IPS-18a (cell line): ENCODE measurements at regions not wholly inside any gene's neighbourhood (a gene's known extent, or its start where the extent isn't known, plus 50 kb on each side); places are given as distances from the start of the nearest gene placed in this dataset.

ENCODE experiments used
- H3K27ac ChIP-seq: one replicate; pipeline ENCODE4 v1.5.1; 2013; ENCODE audit warnings: low read length
- H3K27me3 ChIP-seq: one replicate; pipeline ENCODE4 v1.6.1; 2013; ENCODE audit warnings: mild to moderate bottlenecking, low read length; ENCODE audit not compliant: control insufficient read depth, insufficient read depth
- H3K36me3 ChIP-seq: one replicate; pipeline ENCODE4 v1.6.1; 2013; ENCODE audit warnings: low read depth, low read length; ENCODE audit not compliant: control insufficient read depth
- H3K4me1 ChIP-seq: one replicate; pipeline ENCODE4 v1.6.1; 2013; ENCODE audit warnings: low read depth, low read length; ENCODE audit not compliant: control insufficient read depth
- H3K4me3 ChIP-seq: one replicate; pipeline ENCODE4 v1.5.1; 2013; ENCODE audit warnings: low read length
- H3K9ac ChIP-seq: one replicate; pipeline ENCODE4 v1.6.1; 2013; ENCODE audit warnings: mild to moderate bottlenecking, low read length, moderate library complexity
- H3K9me3 ChIP-seq: one replicate; pipeline ENCODE4 v1.6.1; 2013; ENCODE audit warnings: low read depth, low read length; ENCODE audit not compliant: control insufficient read depth

DNA sequence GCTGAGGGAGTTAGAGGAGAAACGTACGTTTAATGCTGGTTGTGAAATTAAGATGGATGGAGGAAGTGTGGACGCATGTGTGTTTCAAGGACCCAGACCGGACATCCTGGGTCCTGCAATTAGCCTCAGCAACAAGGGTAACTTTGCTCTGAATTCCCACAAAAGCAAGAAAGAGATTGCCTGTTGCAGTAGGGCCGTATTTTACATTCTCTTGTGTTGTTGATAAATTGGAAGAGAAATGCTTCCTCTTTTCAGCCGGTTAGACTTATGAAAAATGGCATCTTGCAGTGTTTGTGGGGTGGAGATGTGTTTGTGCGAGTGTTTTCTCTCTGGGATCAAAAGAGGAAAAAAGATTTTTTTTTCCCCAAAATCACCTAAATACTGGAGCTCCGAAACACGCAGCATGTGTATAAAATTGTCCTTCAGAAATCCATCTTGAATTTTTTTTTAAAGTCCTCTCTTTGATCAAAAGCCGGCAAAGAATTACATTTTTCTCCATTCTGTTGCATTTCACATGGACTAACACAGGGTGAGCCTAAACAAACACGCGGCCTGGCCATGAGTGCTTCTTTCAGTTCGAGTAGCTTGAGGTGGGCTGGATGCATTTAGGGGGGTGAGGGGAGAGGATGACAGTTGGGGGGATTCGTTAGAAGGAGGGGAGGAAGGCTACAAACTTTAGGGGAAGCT is 251.6 kb downstream of the C16orf95 start:
- Histone ChIP-seq H3K9me3 (no peaks in the 10 kb centered on the region), H3K4me1 (peaks cover 5% of the 10 kb centered on the region), H3K36me3 (no peaks in the 10 kb centered on the region), H3K9ac (no peak overlapping the region), H3K4me3 (no peak overlapping the region), H3K27ac (no peak overlapping the region), H3K27me3 (peaks cover 23% of the 10 kb centered on the region)

DNA sequence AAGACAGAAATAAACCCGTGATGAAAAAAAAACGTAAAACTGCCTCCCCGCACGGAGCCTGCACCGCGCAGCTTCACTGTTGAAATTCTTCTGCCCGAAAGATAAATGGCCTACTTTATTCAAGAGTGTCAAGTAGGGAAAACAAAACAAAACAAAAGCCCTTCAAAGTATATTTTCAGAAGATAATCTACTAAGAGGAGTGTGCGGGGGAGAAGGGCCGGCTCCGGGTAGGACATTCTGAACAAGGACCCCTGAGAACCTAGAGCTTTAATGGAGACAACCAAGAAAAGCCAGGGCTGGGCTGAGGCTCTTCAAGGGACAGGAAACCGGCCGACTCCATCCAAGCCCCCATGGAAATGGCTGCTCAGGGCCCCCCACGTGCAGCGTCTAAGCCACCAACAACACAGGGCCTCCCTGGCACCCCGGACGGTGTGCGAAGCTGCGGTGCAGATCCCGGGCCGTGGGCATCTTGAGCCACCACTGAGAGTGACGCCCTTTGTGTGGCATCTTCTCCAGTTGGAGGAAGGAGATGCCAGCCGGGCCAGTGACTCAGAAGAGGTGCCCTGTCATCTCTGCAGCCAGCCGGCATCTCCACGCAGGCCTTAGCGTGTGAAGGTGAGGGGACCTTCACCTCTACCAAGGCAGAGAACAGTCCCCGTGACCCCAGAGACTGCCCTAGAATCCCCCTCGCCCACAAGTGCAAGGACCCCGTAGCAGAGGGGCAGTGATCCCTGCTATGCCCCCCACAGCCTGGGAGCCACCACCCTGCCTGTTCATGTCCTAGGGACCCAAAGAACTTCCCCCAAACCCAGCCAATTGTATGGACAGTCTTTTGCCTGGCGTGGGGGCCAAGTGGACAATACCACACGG is 250.8 kb downstream of the C16orf95 start:
- Histone ChIP-seq H3K4me3 (no peak overlapping the region), H3K4me1 (peaks cover 5% of the 10 kb centered on the region), H3K9me3 (no peaks in the 10 kb centered on the region), H3K36me3 (no peaks in the 10 kb centered on the region), H3K27me3 (peaks cover 23% of the 10 kb centered on the region), H3K27ac (no peak overlapping the region), H3K9ac (no peak overlapping the region)

DNA sequence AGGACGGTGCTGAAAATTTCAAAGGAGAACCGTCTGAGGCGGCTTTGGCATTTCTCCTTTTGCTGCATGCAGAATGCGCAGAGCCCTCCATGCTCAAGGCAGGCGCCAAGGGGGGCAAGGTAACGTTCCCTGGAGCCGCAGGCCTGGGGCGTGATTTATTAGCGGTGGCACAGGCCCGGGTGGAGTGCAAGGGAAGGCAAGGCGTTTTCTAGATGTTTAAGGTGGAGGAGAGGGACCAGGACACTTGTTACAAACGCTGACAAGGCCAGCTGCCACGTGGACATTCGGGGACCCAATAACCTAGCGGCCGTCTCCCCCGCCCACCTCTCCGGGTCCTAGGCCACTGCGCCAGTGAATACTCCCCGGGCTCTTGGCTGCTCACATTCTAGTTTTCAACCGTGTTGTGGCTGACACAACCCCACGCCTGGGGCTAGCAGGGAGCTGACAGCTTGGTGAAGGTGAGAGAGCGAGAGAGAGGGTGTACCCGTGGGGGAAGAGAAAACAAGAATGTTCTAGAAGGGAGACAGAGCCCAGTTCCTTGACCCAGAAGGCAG is 250.1 kb downstream of the C16orf95 start:
- Histone ChIP-seq H3K36me3 (no peaks in the 10 kb centered on the region), H3K9ac (no peak overlapping the region), H3K4me3 (no peak overlapping the region), H3K27me3 (peaks cover 22% of the 10 kb centered on the region), H3K4me1 (peaks cover 5% of the 10 kb centered on the region), H3K27ac (no peak overlapping the region), H3K9me3 (no peaks in the 10 kb centered on the region)

DNA sequence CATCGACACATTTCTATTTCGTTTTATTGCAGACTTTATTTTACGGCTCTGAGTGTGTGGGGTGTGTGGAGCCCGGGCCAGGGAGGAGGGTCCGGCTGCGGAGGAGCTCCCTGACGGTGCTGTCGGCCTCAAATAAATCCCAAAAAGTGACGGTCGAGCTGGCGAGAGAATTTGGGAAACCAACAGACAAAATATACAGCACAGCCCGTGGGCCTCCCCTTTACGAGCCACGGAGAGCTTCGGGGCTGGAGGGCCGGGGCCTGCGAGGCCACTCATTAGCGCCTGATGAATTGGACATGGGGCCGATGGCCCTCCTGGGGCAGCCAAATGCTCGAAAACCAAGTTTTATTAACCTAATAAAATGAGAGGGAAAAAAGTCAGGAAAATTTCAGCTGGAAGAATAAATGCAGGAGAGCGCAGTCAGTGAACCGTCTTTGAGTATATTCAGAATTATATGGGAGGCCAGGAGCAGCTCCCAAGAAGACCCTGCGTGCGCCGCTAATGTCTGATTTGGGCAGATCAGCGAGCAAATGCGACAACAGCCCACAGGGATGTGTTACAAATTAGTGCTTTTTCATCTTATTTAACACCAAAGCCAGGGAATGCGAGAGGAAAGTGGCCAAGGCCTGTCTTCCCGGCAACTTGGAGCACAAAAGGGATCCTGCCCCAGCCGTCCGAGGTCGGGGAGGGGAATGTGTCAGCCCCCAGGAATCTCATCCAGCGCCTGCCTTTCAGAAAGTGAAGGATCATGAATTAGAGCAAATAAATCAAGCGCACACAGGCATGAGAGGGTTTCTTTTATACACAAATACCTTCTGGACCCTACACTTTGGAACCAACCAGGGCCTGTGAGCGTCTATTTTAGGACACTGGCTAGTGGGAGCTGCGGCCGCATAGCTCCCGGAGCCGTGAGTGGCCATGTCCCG is 249.1 kb downstream of the C16orf95 start:
- Histone ChIP-seq H3K4me3 (no peak overlapping the region), H3K9me3 (no peaks in the 10 kb centered on the region), H3K27ac (no peak overlapping the region), H3K4me1 (peaks cover 5% of the 10 kb centered on the region), H3K36me3 (no peaks in the 10 kb centered on the region), H3K9ac (no peak overlapping the region), H3K27me3 (peaks cover 18% of the 10 kb centered on the region)

- peaks cover 5% of the 10 kb centered on the region for H3K4me1 ChIP-seq
- H3K9ac ChIP-seq, result no peak overlapping the region
- peaks cover 18% of the 10 kb centered on the region for H3K27me3 ChIP-seq
- no peak overlapping the region for H3K4me3 ChIP-seq
- no peaks in the 10 kb centered on the region for H3K36me3 ChIP-seq
- H3K27ac ChIP-seq, result no peak overlapping the region
- H3K9me3 ChIP-seq, result no peaks in the 10 kb centered on the region
Measured at GRCh38 chr16:87068762-87069150, 248.4 kb downstream of the C16orf95 start.

DNA sequence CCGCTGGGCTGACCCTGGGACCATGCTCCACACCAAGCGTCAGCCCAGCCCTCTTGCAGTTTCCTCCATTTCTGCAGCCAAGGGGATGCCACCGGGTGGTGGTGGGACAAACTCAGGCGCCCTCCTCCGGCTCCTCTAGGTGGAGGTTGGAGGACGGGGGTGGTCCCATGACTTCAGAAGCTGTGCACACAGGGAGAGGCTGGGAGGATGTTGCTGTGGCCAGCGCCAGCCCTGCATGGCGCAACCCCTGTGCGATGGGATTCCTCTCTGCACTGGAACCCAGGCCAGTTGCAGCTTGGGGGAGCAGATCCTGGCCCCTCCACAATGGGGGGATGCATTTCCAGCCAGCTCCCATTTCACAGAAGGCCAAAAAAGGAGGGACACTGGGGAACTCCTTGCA is 246.5 kb downstream of the C16orf95 start:
- H3K27ac ChIP-seq, result no peak overlapping the region
- peaks cover 4% of the 10 kb centered on the region for H3K27me3 ChIP-seq
- peaks cover 5% of the 10 kb centered on the region for H3K4me1 ChIP-seq
- no peak overlapping the region for H3K9ac ChIP-seq
- H3K4me3 ChIP-seq, result no peak overlapping the region
- H3K36me3 ChIP-seq, result no peaks in the 10 kb centered on the region
- no peaks in the 10 kb centered on the region for H3K9me3 ChIP-seq

DNA sequence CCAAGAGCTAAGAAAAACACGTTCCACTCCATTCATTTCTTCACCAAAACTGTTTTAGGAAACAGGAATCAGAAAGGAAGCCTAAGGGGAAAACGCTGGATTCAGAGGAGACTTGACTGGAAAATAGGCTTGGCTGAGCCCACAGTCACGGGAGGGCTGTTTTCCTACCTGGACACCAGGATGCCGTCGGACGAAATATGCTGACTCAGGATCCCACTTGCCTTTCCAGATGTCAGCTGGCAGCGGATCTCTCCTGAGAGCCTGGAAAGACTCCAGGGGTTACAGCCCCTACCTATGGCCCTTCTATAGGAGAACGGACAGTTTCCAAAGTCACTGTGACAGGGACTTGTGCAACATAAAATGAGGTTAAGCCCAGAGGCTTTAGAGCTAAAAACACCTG is 245.1 kb downstream of the C16orf95 start:
- no peaks in the 10 kb centered on the region for H3K9me3 ChIP-seq
- H3K9ac ChIP-seq, result no peak overlapping the region
- H3K27me3 ChIP-seq, result no peaks in the 10 kb centered on the region
- no peak overlapping the region for H3K4me3 ChIP-seq
- peaks cover 5% of the 10 kb centered on the region for H3K4me1 ChIP-seq
- H3K36me3 ChIP-seq, result no peaks in the 10 kb centered on the region
- no peak overlapping the region for H3K27ac ChIP-seq

- Histone ChIP-seq H3K27ac (no peak overlapping the region), H3K9ac (no peak overlapping the region)
Measured at GRCh38 chr16:87074641-87075318, 242.4 kb downstream of the C16orf95 start.

GRCh38 chr16:87075319-87075860 is 241.8 kb downstream of the C16orf95 start:
- peaks cover 6% of the 10 kb centered on the region for H3K9me3 ChIP-seq
- H3K36me3 ChIP-seq, result no peaks in the 10 kb centered on the region
- no peaks in the 10 kb centered on the region for H3K4me1 ChIP-seq
- no peak overlapping the region for H3K9ac ChIP-seq
- H3K4me3 ChIP-seq, result no peak overlapping the region
- no peak overlapping the region for H3K27ac ChIP-seq
- H3K27me3 ChIP-seq, result no peaks in the 10 kb centered on the region

More at GRCh38 chr16:87074641-87075318, 242.4 kb downstream of the C16orf95 start:
- Histone ChIP-seq H3K4me1 (no peaks in the 10 kb centered on the region), H3K36me3 (no peaks in the 10 kb centered on the region), H3K27me3 (no peaks in the 10 kb centered on the region), H3K4me3 (no peak overlapping the region), H3K9me3 (no peaks in the 10 kb centered on the region)

DNA sequence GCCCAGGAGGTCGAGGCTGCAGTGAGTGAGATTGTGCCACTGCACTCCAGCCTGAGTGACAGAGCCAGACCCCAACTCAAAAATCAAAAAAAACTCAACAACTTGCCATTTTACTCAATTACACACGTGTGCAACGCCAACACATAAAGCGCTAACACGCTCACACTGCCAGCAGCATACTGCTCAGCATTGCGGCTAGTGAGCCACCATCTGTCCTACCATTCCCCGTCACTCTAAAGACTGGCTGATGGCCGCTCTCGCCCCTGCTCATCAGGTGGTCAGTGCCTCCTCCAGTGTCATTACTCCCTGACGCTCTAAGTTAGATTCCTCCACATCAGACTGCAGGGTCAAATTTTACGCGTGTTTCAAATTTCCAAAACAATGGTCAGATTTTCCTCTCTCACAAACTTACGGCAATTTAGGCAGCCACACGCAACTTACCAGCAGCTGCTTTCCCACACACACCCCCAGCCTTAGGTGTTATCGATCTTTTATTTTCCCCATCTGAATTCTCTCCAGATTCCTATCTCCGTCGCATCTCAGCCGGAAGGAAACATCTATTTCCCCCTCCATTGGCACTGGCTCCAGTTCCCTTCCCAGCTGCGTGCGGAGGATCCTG is 240.8 kb downstream of the C16orf95 start:
- Histone ChIP-seq H3K36me3 (no peaks in the 10 kb centered on the region), H3K9ac (no peak overlapping the region), H3K27me3 (no peaks in the 10 kb centered on the region), H3K9me3 (peaks cover 16% of the 10 kb centered on the region), H3K4me3 (no peak overlapping the region), H3K27ac (no peak overlapping the region), H3K4me1 (no peaks in the 10 kb centered on the region)
